ENCODE measurements at regions not wholly inside any gene's neighbourhood (a gene's known extent, or its start where the extent isn't known, plus 50 kb on each side); places are given as distances from the start of the nearest gene placed in this dataset.

GRCh38 chr1:87263785-87264184 is 64.9 kb upstream of the LMO4 start:
- no peaks in the 10 kb centered on the region for H3K36me3 Mint-ChIP-seq (ENCODE audit: insufficient read depth)
- peaks cover 3% of the 10 kb centered on the region for H3K27me3 Mint-ChIP-seq
- H3K27ac Mint-ChIP-seq: no peak overlapping the region
- no peaks in the 10 kb centered on the region for H3K9me3 Mint-ChIP-seq (ENCODE audit: low read depth)
- no peaks in the 10 kb centered on the region for H3K4me1 Mint-ChIP-seq (ENCODE audit: low read depth)
- DNase-seq (ENCODE audit: low spot score, unreplicated experiment): no peak
- H3K4me3 Mint-ChIP-seq (ENCODE audit: low read depth): no peak overlapping the region
- no peak for TF ChIP-seq CTCF (IDR thresholded peaks at IDR 0.05; ENCODE audit: unreplicated experiment)

- no peak for TF ChIP-seq CTCF (IDR thresholded peaks at IDR 0.05; ENCODE audit: unreplicated experiment)
- Mint-ChIP-seq H3K4me1 (ENCODE audit: low read depth) (no peaks in the 10 kb centered on the region), H3K4me3 (ENCODE audit: low read depth) (no peak overlapping the region), H3K9me3 (ENCODE audit: low read depth) (no peaks in the 10 kb centered on the region), H3K27ac (no peak overlapping the region), H3K27me3 (peaks cover 3% of the 10 kb centered on the region), H3K36me3 (ENCODE audit: insufficient read depth) (no peaks in the 10 kb centered on the region)
- DNase-seq (ENCODE audit: low spot score, unreplicated experiment): no peak
Measured at GRCh38 chr1:87264976-87265375, 63.7 kb upstream of the LMO4 start.

GRCh38 chr1:87265786-87266185 is 62.9 kb upstream of the LMO4 start:
- Mint-ChIP-seq H3K27me3 (peaks cover 3% of the 10 kb centered on the region), H3K9me3 (ENCODE audit: low read depth) (no peaks in the 10 kb centered on the region), H3K4me1 (ENCODE audit: low read depth) (no peaks in the 10 kb centered on the region), H3K36me3 (ENCODE audit: insufficient read depth) (no peaks in the 10 kb centered on the region), H3K27ac (no peak overlapping the region), H3K4me3 (ENCODE audit: low read depth) (no peak overlapping the region)
- no peak for DNase-seq (ENCODE audit: low spot score, unreplicated experiment)
- TF ChIP-seq CTCF (IDR thresholded peaks at IDR 0.05; ENCODE audit: unreplicated experiment): no peak

GRCh38 chr1:87268111-87268510 is 60.6 kb upstream of the LMO4 start:
- Mint-ChIP-seq H3K27ac (no peak overlapping the region), H3K4me3 (ENCODE audit: low read depth) (no peak overlapping the region), H3K9me3 (ENCODE audit: low read depth) (no peaks in the 10 kb centered on the region), H3K27me3 (peaks cover 3% of the 10 kb centered on the region), H3K4me1 (ENCODE audit: low read depth) (no peaks in the 10 kb centered on the region), H3K36me3 (ENCODE audit: insufficient read depth) (no peaks in the 10 kb centered on the region)
- no peak for TF ChIP-seq CTCF (IDR thresholded peaks at IDR 0.05; ENCODE audit: unreplicated experiment)
- no peak for DNase-seq (ENCODE audit: low spot score, unreplicated experiment)

- TF ChIP-seq CTCF (IDR thresholded peaks at IDR 0.05; ENCODE audit: unreplicated experiment): no peak
- H3K27me3 Mint-ChIP-seq: peaks cover 3% of the 10 kb centered on the region
- DNase-seq (ENCODE audit: low spot score, unreplicated experiment): no peak
- H3K36me3 Mint-ChIP-seq (ENCODE audit: insufficient read depth): no peaks in the 10 kb centered on the region
- peaks cover 1% of the 10 kb centered on the region for H3K4me1 Mint-ChIP-seq (ENCODE audit: low read depth)
- no peak overlapping the region for H3K27ac Mint-ChIP-seq
- no peak overlapping the region for H3K4me3 Mint-ChIP-seq (ENCODE audit: low read depth)
- H3K9me3 Mint-ChIP-seq (ENCODE audit: low read depth): no peaks in the 10 kb centered on the region
Measured at GRCh38 chr1:87269921-87270320, 58.8 kb upstream of the LMO4 start.
